Liver (tissue), 8 donors: ENCODE measurements at regions not wholly inside any gene's neighbourhood (a gene's known extent, or its start where the extent isn't known, plus 50 kb on each side); places are given as distances from the start of the nearest gene placed in this dataset.

Source experiments
- DNase-seq: peaks from one replicate; pipeline ENCODE4 v3.0.0-alpha.2; 2017; ENCODE audit warnings: low spot score
- H3K27ac ChIP-seq, 2 donors: one replicate each; pipeline ENCODE4 v1.7.0; 2013; ENCODE audit warnings: inconsistent platforms in 2 of 2, low read length in 2 of 2, control low read depth in 1 of 2, low read depth in 1 of 2, mild to moderate bottlenecking in 1 of 2
- H3K27me3 ChIP-seq, 4 donors: one replicate each; pipeline versions ENCODE4 v1.6.1 to v1.7.0; 2013; ENCODE audit warnings: low read length in 3 of 4, inconsistent platforms in 1 of 4, mild to moderate bottlenecking in 1 of 4, moderate library complexity in 1 of 4; ENCODE audit not compliant: control insufficient read depth in 4 of 4, insufficient read depth in 4 of 4
- H3K36me3 ChIP-seq, 4 donors: one replicate each; pipeline versions ENCODE4 v1.6.1 to v1.7.0; 2013; ENCODE audit warnings: low read length in 3 of 4, mild to moderate bottlenecking in 3 of 4, low read depth in 1 of 4, moderate library complexity in 1 of 4; ENCODE audit not compliant: control insufficient read depth in 4 of 4, insufficient read depth in 3 of 4
- H3K4me1 ChIP-seq, 4 donors: one replicate each; pipeline versions ENCODE4 v1.6.1 to v1.7.0; 2013; ENCODE audit warnings: low read length in 3 of 4, mild to moderate bottlenecking in 3 of 4, moderate library complexity in 1 of 4; ENCODE audit not compliant: control insufficient read depth in 4 of 4, insufficient read depth in 4 of 4
- H3K4me3 ChIP-seq, 3 donors: one replicate each; pipeline versions ENCODE4 v1.6.1 to v1.7.0; 2013; ENCODE audit warnings: low read length in 3 of 3, control low read depth in 1 of 3, low read depth in 1 of 3, mild to moderate bottlenecking in 1 of 3
- H3K9ac ChIP-seq, 2 donors: one replicate each; pipeline ENCODE4 v1.7.0; 2013; ENCODE audit warnings: low read length in 2 of 2, mild to moderate bottlenecking in 2 of 2, moderate library complexity in 2 of 2, control low read depth in 1 of 2, low read depth in 1 of 2
- H3K9me3 ChIP-seq, 4 donors: one replicate each; pipeline versions ENCODE4 v1.6.1 to v1.7.0; 2013; ENCODE audit warnings: low read length in 3 of 4; ENCODE audit not compliant: control insufficient read depth in 4 of 4
- ATF3 ChIP-seq: IDR thresholded peaks from 2 replicates; pipeline ENCODE4 v1.6.1; 2016; ENCODE audit warnings: antibody characterized with exemption
- CTCF ChIP-seq: fragments of 150-350 bp; IDR thresholded peaks from 2 replicates; pipeline ENCODE4 v1.5.1; 2017; ENCODE audit warnings: improper control_type of control experiment, low read depth, low read length; ENCODE audit not compliant: missing input control
- EGR1 ChIP-seq, 2 donors: IDR thresholded peaks; 2 replicates each; pipeline ENCODE4 v1.6.1; 2016 to 2018; ENCODE audit warnings: antibody characterized with exemption in 2 of 2, low read depth in 2 of 2
- FOXA1 ChIP-seq: IDR thresholded peaks from 2 replicates; pipeline ENCODE4 v1.6.1; 2016; ENCODE audit warnings: antibody characterized with exemption
- FOXA2 ChIP-seq: IDR thresholded peaks from 2 replicates; pipeline ENCODE4 v1.6.1; 2016; ENCODE audit warnings: antibody characterized with exemption
- GABPA ChIP-seq, 2 donors: IDR thresholded peaks in 1 of 2; conservative IDR thresholded peaks in 1 of 2; 2 replicates each; pipeline ENCODE4 v1.6.1; 2016; ENCODE audit warnings: antibody characterized with exemption in 2 of 2, mild to moderate bottlenecking in 1 of 2, moderate library complexity in 1 of 2
- HNF4A ChIP-seq, 2 donors: conservative IDR thresholded peaks; 2 replicates each; pipeline ENCODE4 v1.6.1; 2016; ENCODE audit warnings: antibody characterized with exemption in 2 of 2, mild to moderate bottlenecking in 2 of 2
- HNF4G ChIP-seq: IDR thresholded peaks from 2 replicates; pipeline ENCODE4 v1.6.1; 2016; ENCODE audit warnings: antibody characterized with exemption
- JUND ChIP-seq, 2 donors: IDR thresholded peaks; 2 replicates each; pipeline ENCODE4 v1.6.1; 2016; ENCODE audit warnings: antibody characterized with exemption in 2 of 2
- MAX ChIP-seq: IDR thresholded peaks from 2 replicates; pipeline ENCODE4 v1.6.1; 2016; ENCODE audit warnings: antibody characterized with exemption
- NR2F2 ChIP-seq: IDR thresholded peaks from 2 replicates; pipeline ENCODE4 v1.6.1; 2016; ENCODE audit warnings: antibody characterized with exemption
- REST ChIP-seq: IDR thresholded peaks from 2 replicates; pipeline ENCODE4 v1.6.1; 2016; ENCODE audit warnings: antibody characterized with exemption, mild to moderate bottlenecking
- RXRA ChIP-seq, 2 donors: IDR thresholded peaks; 2 replicates each; pipeline ENCODE4 v1.6.1; 2017 to 2018; ENCODE audit warnings: antibody characterized with exemption in 2 of 2, mild to moderate bottlenecking in 1 of 2
- SP1 ChIP-seq: IDR thresholded peaks from 2 replicates; pipeline ENCODE4 v1.6.1; 2018; ENCODE audit warnings: antibody characterized with exemption, mild to moderate bottlenecking
- TAF1 ChIP-seq: conservative IDR thresholded peaks from 2 replicates; pipeline ENCODE4 v1.6.1; 2016; ENCODE audit warnings: antibody characterized with exemption, mild to moderate bottlenecking
- ZBTB33 ChIP-seq: IDR thresholded peaks from 2 replicates; pipeline ENCODE4 v1.6.1; 2016; ENCODE audit warnings: antibody characterized with exemption
- WGBS: extraction: QIAGEN DNeasy Blood & Tissue Kit; methylation state at CpG from one replicate; pipeline ENCODE4 v1.1.7; 2013; 5-methylcytosine and 5-hydroxymethylcytosine counted together
- donor health status: healthy.
- donor health status: healthy.
- donor health status: healthy.
- donor health status: healthy.
- donor health status: healthy.

GRCh38 chr6:870096-870495 is 177.2 kb upstream of the EXOC2 start:
- Histone ChIP-seq H3K9ac (no peak overlapping the region), H3K27ac (no peak overlapping the region), H3K27me3 (peaks cover 0 to 2% (median 0%) of the 10 kb centered on the region in 4 donors), H3K4me1 (no peaks in the 10 kb centered on the region), H3K36me3 (no peaks in the 10 kb centered on the region), H3K4me3 (no peak overlapping the region), H3K9me3 (no peaks in the 10 kb centered on the region)
- no peak for DNase-seq
- WGBS: 84% methylated on average over 5 of the region's 5 CpGs
- TF ChIP-seq RXRA (IDR thresholded peaks at IDR 0.05): no peak
- no peak for TF ChIP-seq EGR1 (IDR thresholded peaks at IDR 0.05; ENCODE audit: low read depth in 2 of 2)
- TF ChIP-seq HNF4G: no peak
- no peak for TF ChIP-seq ZBTB33

- 93% methylated on average over 8 of the region's 8 CpGs for WGBS
- Histone ChIP-seq H3K4me3 (no peak overlapping the region), H3K36me3 (no peaks in the 10 kb centered on the region), H3K27ac (no peak overlapping the region), H3K27me3 (no peaks in the 10 kb centered on the region), H3K9me3 (no peaks in the 10 kb centered on the region), H3K9ac (no peak overlapping the region), H3K4me1 (no peaks in the 10 kb centered on the region)
- DNase-seq: no peak
- no peak for TF ChIP-seq EGR1 (IDR thresholded peaks at IDR 0.05; ENCODE audit: low read depth in 2 of 2)
- TF ChIP-seq HNF4A (conservative IDR thresholded peaks at IDR 0.05): no peak
- no peak for TF ChIP-seq CTCF
- TF ChIP-seq TAF1: no peak
- TF ChIP-seq SP1: no peak
- no peak for TF ChIP-seq REST
- TF ChIP-seq JUND (IDR thresholded peaks at IDR 0.05): no peak
- TF ChIP-seq FOXA1: no peak
- TF ChIP-seq ATF3: no peak
- TF ChIP-seq ZBTB33: no peak
- no peak for TF ChIP-seq GABPA (IDR thresholded peaks at IDR 0.05 in 1 of 2, conservative IDR thresholded peaks at IDR 0.05 in 1 of 2)
- no peak for TF ChIP-seq MAX
- no peak for TF ChIP-seq FOXA2
- no peak for TF ChIP-seq NR2F2
- TF ChIP-seq HNF4G: no peak
Measured at GRCh38 chr6:868201-868600, 175.3 kb upstream of the EXOC2 start.
